NCI-H1105 treated with DMSO at 0.1 percent for 48 hours (cell line): ENCODE measurements at regions not wholly inside any gene's neighbourhood (a gene's known extent, or its start where the extent isn't known, plus 50 kb on each side); places are given as distances from the start of the nearest gene placed in this dataset.

ENCODE experiments used
- DNase-seq: peaks from one replicate; lab custom pipeline; 2025; lab: John Stamatoyannopoulos, UW

GRCh38 chr12:107525063-107525718 lies 160.4 kb upstream of the PWP1 start:
- no peak for DNase-seq

GRCh38 chr12:107525719-107526554 lies 159.7 kb upstream of the PWP1 start:
- no peak for DNase-seq

GRCh38 chr12:107526555-107527180 lies 158.9 kb upstream of the PWP1 start:
- DNase-seq: no peak

- no peak for DNase-seq
These were observed 156.8 kb upstream of the PWP1 start for GRCh38 chr12:107528731-107529365.

- no peak for DNase-seq
These were observed 155.6 kb upstream of the PWP1 start for GRCh38 chr12:107529991-107530390.

GRCh38 chr12:107530701-107531100 lies 154.9 kb upstream of the PWP1 start:
- DNase-seq: no peak

GRCh38 chr12:107533218-107533617 lies 152.4 kb upstream of the PWP1 start:
- DNase-seq: no peak

- peak; percentile 79 for DNase-seq
These were observed 149.0 kb upstream of the PWP1 start for GRCh38 chr12:107536613-107537012.

GRCh38 chr12:107537464-107538119 lies 148.0 kb upstream of the PWP1 start:
- no peak for DNase-seq

GRCh38 chr12:107539196-107539939 lies 146.2 kb upstream of the PWP1 start:
- DNase-seq: no peak

- DNase-seq: no peak
These were observed 144.4 kb upstream of the PWP1 start for GRCh38 chr12:107541001-107541705.

GRCh38 chr12:107543416-107543815 lies 142.2 kb upstream of the PWP1 start:
- DNase-seq: no peak

- DNase-seq: no peak
These were observed 141.8 kb upstream of the PWP1 start for GRCh38 chr12:107543841-107544240.

GRCh38 chr12:107544937-107545336 lies 140.7 kb upstream of the PWP1 start:
- DNase-seq: no peak

GRCh38 chr12:107545737-107546353 lies 139.8 kb upstream of the PWP1 start:
- DNase-seq: no peak

- no peak for DNase-seq
These were observed 138.2 kb upstream of the PWP1 start for GRCh38 chr12:107547389-107547788.

GRCh38 chr12:107549651-107550480 lies 135.7 kb upstream of the PWP1 start:
- DNase-seq: no peak

GRCh38 chr12:107551434-107551833 lies 134.2 kb upstream of the PWP1 start:
- no peak for DNase-seq

GRCh38 chr12:107552263-107552662 lies 133.3 kb upstream of the PWP1 start:
- DNase-seq: no peak
